ENCODE measurements at regions not wholly inside any gene's neighbourhood (a gene's known extent, or its start where the extent isn't known, plus 50 kb on each side); places are given as distances from the start of the nearest gene placed in this dataset.
"Not testable (repeated sequence)": the region's sequence is repeated elsewhere in the genome, so short reads cannot be mapped to it uniquely, and the experiment has no call there.

- Histone ChIP-seq H3K9me2 (ENCODE audit: insufficient read depth, low read length) (no peaks in the 10 kb centered on the region), H2AFZ (ENCODE audit: low read length) (no peak overlapping the region), H3K4me3 (ENCODE audit: low read depth, low read length, poor library complexity, severe bottlenecking) (no peak overlapping the region), H3K4me1 (ENCODE audit: insufficient read depth, low read length, poor library complexity, severe bottlenecking) (no peaks in the 10 kb centered on the region), H4K20me1 (ENCODE audit: insufficient read depth, low read length) (no peaks in the 10 kb centered on the region), H3K4me2 (ENCODE audit: low read length) (no peak overlapping the region), H3K27ac (ENCODE audit: low read depth, low read length, poor library complexity, severe bottlenecking) (no peak overlapping the region), H3K36me3 (ENCODE audit: insufficient read depth, low read length) (no peaks in the 10 kb centered on the region), H3K9me3 (ENCODE audit: low read length) (no peaks in the 10 kb centered on the region), H3K79me2 (ENCODE audit: insufficient read depth, low read depth, low read length) (no peaks in the 10 kb centered on the region)
- intact Hi-C loops (cut with micrococcal nuclease; ENCODE audit: unreplicated experiment) = no loop called here
- TF ChIP-seq CTCF (conservative IDR thresholded peaks at IDR 0.05; ENCODE audit: low read length) (no peak), EZH2phosphoT487 (IDR thresholded peaks at IDR 0.05; ENCODE audit: borderline replicate concordance, low read depth, low read length) (no peak)
- ChIA-PET POLR2A (interaction anchor here (0.7 kb wide), 1 partner anchor 290 kb away, joined by 3 read pairs; no protein-coding TSS in a partner anchor), CTCF (ENCODE audit: unreplicated experiment) (no interaction called here)
- DNase-seq (ENCODE audit: low spot score) = no peak
- no TSS peak for BruUV-seq (replicated peaks)
Measured at GRCh38 chr2:187906021-187906420, 351.8 kb upstream of the TFPI start.

- H3K79me2 ChIP-seq (ENCODE audit: insufficient read depth, low read depth, low read length); H3K4me3 ChIP-seq (ENCODE audit: low read depth, low read length, poor library complexity, severe bottlenecking); DNase-seq (ENCODE audit: low spot score); H2AFZ ChIP-seq (ENCODE audit: low read length); H3K4me1 ChIP-seq (ENCODE audit: insufficient read depth, low read length, poor library complexity, severe bottlenecking); H3K27ac ChIP-seq (ENCODE audit: low read depth, low read length, poor library complexity, severe bottlenecking); H3K9me3 ChIP-seq (ENCODE audit: low read length); H3K36me3 ChIP-seq (ENCODE audit: insufficient read depth, low read length); H3K9me2 ChIP-seq (ENCODE audit: insufficient read depth, low read length); CTCF ChIA-PET (ENCODE audit: unreplicated experiment); H3K4me2 ChIP-seq (ENCODE audit: low read length); BruUV-seq (replicated peaks); H4K20me1 ChIP-seq (ENCODE audit: insufficient read depth, low read length); intact Hi-C loops (cut with micrococcal nuclease; ENCODE audit: unreplicated experiment): not testable (repeated sequence)
- POLR2A ChIA-PET = interaction anchor here (0.6 to 1.1 kb wide), 2 partner anchors 90 to 1132 kb away, joined by 3 to 6 read pairs; no protein-coding TSS in a partner anchor
Measured at GRCh38 chr2:187910922-187911321, 356.7 kb upstream of the TFPI start.

GRCh38 chr2:187912950-187913349 is 358.7 kb upstream of the TFPI start:
- no peaks in the 10 kb centered on the region for H3K9me2 ChIP-seq (ENCODE audit: insufficient read depth, low read length)
- no peaks in the 10 kb centered on the region for H3K36me3 ChIP-seq (ENCODE audit: insufficient read depth, low read length)
- no peaks in the 10 kb centered on the region for H3K9me3 ChIP-seq (ENCODE audit: low read length)
- BruUV-seq (replicated peaks) = no TSS peak
- no peak overlapping the region for H3K4me3 ChIP-seq (ENCODE audit: low read depth, low read length, poor library complexity, severe bottlenecking)
- ChIA-PET POLR2A (interaction anchor here (1.0 kb wide), 1 partner anchor 87 kb away, joined by 5 read pairs; no protein-coding TSS in a partner anchor), CTCF (ENCODE audit: unreplicated experiment) (no interaction called here)
- no peaks in the 10 kb centered on the region for H4K20me1 ChIP-seq (ENCODE audit: insufficient read depth, low read length)
- no peak for DNase-seq (ENCODE audit: low spot score)
- H3K4me2 ChIP-seq (ENCODE audit: low read length) = no peak overlapping the region
- no peaks in the 10 kb centered on the region for H3K4me1 ChIP-seq (ENCODE audit: insufficient read depth, low read length, poor library complexity, severe bottlenecking)
- TF ChIP-seq EZH2phosphoT487 (IDR thresholded peaks at IDR 0.05; ENCODE audit: borderline replicate concordance, low read depth, low read length) (no peak), CTCF (conservative IDR thresholded peaks at IDR 0.05; ENCODE audit: low read length) (no peak)
- H2AFZ ChIP-seq (ENCODE audit: low read length) = no peak overlapping the region
- intact Hi-C loops (cut with micrococcal nuclease; ENCODE audit: unreplicated experiment) = no loop called here
- no peaks in the 10 kb centered on the region for H3K79me2 ChIP-seq (ENCODE audit: insufficient read depth, low read depth, low read length)
- H3K27ac ChIP-seq (ENCODE audit: low read depth, low read length, poor library complexity, severe bottlenecking) = no peak overlapping the region

All from OCI-LY7 (cell line).